ENCODE measurements at regions not wholly inside any gene's neighbourhood (a gene's known extent, or its start where the extent isn't known, plus 50 kb on each side); places are given as distances from the start of the nearest gene placed in this dataset.

DNA sequence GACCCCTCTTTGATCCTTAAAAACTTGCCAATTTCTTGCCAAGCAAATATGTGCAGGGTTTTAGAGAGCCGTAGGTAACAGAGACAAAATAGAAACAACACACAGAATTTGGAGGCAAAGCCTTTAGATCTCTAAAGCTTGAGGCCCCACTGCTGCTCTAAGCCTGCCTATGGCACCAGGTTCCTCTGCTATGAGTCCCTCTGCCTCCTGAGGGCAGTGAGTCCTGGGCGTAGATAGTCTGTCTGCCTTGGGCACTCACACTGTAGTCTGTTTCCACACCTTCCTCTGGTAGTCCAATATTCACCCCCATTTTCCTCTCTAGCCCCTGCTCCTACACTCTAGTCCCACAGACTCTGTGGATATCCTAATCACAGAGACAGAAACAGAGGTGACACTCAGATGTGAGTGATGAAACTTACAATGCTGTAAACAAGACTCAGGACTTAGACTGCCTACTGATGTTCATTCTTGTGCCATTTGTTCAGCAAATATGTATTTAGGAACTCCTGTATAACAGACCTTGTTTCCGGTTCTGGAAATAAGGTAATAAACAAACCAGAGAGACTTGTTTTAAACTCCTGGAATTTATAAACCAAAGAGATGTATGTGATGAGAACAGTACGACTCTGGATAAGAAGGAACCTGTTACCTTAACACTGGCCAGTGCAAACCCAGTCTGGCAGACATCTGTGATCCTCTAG is 153.3 kb upstream of the PRSS1 start:
- Histone ChIP-seq H3K27ac (no peak overlapping the region), H3K4me1 (no peaks in the 10 kb centered on the region), H3K27me3 (peaks cover 0 to 18% (median 3%) of the 10 kb centered on the region in 3 donors), H3K9me3 (no peaks in the 10 kb centered on the region), H3K36me3 (no peaks in the 10 kb centered on the region), H3K4me3 (no peak overlapping the region)
- no peak for DNase-seq
- intact Hi-C loops (cut with DNase I; ENCODE audit: low total_unique reads) = no loop called here
- 28 to 52% (median 38%) methylated on average over 4 of the region's 4 CpGs for WGBS, 5 donors
- TF ChIP-seq EP300 (IDR thresholded peaks at IDR 0.05) = no peak
- TF ChIP-seq POLR2AphosphoS5 (IDR thresholded peaks at IDR 0.05) = no peak
- TF ChIP-seq, protein P1, sequence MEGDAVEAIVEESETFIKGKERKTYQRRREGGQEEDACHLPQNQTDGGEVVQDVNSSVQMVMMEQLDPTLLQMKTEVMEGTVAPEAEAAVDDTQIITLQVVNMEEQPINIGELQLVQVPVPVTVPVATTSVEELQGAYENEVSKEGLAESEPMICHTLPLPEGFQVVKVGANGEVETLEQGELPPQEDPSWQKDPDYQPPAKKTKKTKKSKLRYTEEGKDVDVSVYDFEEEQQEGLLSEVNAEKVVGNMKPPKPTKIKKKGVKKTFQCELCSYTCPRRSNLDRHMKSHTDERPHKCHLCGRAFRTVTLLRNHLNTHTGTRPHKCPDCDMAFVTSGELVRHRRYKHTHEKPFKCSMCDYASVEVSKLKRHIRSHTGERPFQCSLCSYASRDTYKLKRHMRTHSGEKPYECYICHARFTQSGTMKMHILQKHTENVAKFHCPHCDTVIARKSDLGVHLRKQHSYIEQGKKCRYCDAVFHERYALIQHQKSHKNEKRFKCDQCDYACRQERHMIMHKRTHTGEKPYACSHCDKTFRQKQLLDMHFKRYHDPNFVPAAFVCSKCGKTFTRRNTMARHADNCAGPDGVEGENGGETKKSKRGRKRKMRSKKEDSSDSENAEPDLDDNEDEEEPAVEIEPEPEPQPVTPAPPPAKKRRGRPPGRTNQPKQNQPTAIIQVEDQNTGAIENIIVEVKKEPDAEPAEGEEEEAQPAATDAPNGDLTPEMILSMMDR (IDR thresholded peaks at IDR 0.05) = no peak
- no peak for TF ChIP-seq POLR2A (IDR thresholded peaks at IDR 0.05)

DNA sequence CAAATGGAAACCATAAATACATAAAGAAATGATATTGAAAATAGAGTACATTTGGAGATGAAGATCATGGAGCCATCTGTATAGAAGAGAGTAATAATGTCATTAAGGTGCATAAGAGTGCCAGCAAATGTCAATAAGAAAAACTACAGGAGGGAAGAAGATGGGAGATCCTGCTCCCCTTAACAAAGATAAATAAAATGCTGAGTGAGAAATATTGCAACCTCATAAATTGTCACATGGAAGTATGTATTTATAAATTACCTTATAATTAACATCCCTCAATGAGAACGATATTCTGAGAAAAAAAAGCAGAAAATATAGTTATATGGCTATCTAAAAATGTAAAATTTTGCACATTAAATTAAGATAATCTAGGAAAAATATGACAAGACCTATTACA is 155.2 kb upstream of the PRSS1 start:
- no peaks in the 10 kb centered on the region for H3K4me1 ChIP-seq
- intact Hi-C loops (cut with DNase I; ENCODE audit: low total_unique reads) = no loop called here
- TF ChIP-seq, protein P1 (IDR thresholded peaks at IDR 0.05) = no peak
- TF ChIP-seq POLR2A (IDR thresholded peaks at IDR 0.05) (no peak), POLR2AphosphoS5 (IDR thresholded peaks at IDR 0.05) (no peak), EP300 (IDR thresholded peaks at IDR 0.05) (no peak)
- H3K36me3 ChIP-seq = no peaks in the 10 kb centered on the region
- H3K27ac ChIP-seq = no peak overlapping the region
- H3K9me3 ChIP-seq = no peaks in the 10 kb centered on the region
- H3K27me3 ChIP-seq = peaks cover 0 to 18% (median 3%) of the 10 kb centered on the region in 3 donors
- no peak overlapping the region for H3K4me3 ChIP-seq
- no peak for DNase-seq
- WGBS, 5 donors = 41 to 82% (median 78%) methylated on average over 1 of the region's 1 CpG

DNA sequence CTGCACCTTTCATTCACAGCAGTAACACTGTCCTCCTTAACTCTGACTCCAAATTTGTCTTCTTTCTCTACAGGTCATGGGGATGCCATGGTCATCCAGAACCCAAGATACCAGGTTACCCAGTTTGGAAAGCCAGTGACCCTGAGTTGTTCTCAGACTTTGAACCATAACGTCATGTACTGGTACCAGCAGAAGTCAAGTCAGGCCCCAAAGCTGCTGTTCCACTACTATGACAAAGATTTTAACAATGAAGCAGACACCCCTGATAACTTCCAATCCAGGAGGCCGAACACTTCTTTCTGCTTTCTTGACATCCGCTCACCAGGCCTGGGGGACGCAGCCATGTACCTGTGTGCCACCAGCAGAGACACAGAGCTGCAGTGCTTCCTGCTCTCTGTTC is 156.2 kb upstream of the PRSS1 start:
- H3K27me3 ChIP-seq = peaks cover 0 to 13% (median 3%) of the 10 kb centered on the region in 3 donors
- H3K36me3 ChIP-seq = no peaks in the 10 kb centered on the region
- DNase-seq = no peak
- H3K4me1 ChIP-seq = no peaks in the 10 kb centered on the region
- H3K27ac ChIP-seq = no peak overlapping the region
- intact Hi-C loops (cut with DNase I; ENCODE audit: low total_unique reads) = no loop called here
- no peak for TF ChIP-seq POLR2AphosphoS5 (IDR thresholded peaks at IDR 0.05)
- TF ChIP-seq, protein P1 (IDR thresholded peaks at IDR 0.05) = no peak
- no peak for TF ChIP-seq POLR2A (IDR thresholded peaks at IDR 0.05)
- TF ChIP-seq EP300 (IDR thresholded peaks at IDR 0.05) = no peak
- no peaks in the 10 kb centered on the region for H3K9me3 ChIP-seq
- H3K4me3 ChIP-seq = no peak overlapping the region
- WGBS, 5 donors = 84 to 96% (median 92%) methylated on average over 4 of the region's 4 CpGs

DNA sequence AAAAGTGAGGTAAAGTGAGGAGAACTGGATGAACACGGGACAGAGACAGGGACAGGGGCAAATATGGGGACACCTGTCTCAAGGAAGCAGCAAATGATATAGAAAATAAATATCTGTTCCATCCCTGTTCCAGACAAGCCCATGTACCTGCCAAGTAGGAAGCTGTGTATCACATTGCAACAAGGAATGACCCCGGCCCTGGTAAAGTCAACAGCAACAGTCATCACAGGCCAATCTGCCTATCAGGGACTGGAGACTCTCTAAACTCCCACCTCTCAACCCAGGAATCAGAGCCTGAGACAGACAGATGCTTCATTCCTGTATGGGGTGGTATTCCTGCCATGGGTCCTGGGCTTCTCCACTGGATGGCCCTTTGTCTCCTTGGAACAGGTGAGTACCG is 156.6 kb upstream of the PRSS1 start:
- no peaks in the 10 kb centered on the region for H3K36me3 ChIP-seq
- no peak overlapping the region for H3K4me3 ChIP-seq
- no peak for TF ChIP-seq POLR2A (IDR thresholded peaks at IDR 0.05)
- no peak for TF ChIP-seq EP300 (IDR thresholded peaks at IDR 0.05)
- TF ChIP-seq, protein P1 (IDR thresholded peaks at IDR 0.05) = no peak
- intact Hi-C loops (cut with DNase I; ENCODE audit: low total_unique reads) = no loop called here
- H3K4me1 ChIP-seq = no peaks in the 10 kb centered on the region
- no peaks in the 10 kb centered on the region for H3K9me3 ChIP-seq
- DNase-seq = no peak
- H3K27ac ChIP-seq = no peak overlapping the region
- H3K27me3 ChIP-seq = peaks cover 0 to 8% (median 0%) of the 10 kb centered on the region in 3 donors
- 43 to 79% (median 62%) methylated on average over 3 of the region's 3 CpGs for WGBS, 5 donors
